Stimulated activated CD8-positive, alpha-beta memory T cell treated with anti-CD3 and anti-CD28 coated beads, Interleukin-7, amount 100 ng/mL, for 24 hours (primary cell): ENCODE measurements at regions not wholly inside any gene's neighbourhood (a gene's known extent, or its start where the extent isn't known, plus 50 kb on each side); places are given as distances from the start of the nearest gene placed in this dataset.
"Not testable (repeated sequence)": the region's sequence is repeated elsewhere in the genome, so short reads cannot be mapped to it uniquely, and the experiment has no call there.

Experiments used
- DNase-seq: peaks from one replicate; pipeline ENCODE4 v3.0.0-alpha.2; 2020; ENCODE audit warnings: low read depth

- DNase-seq: not testable (repeated sequence)
These were observed 182.6 kb downstream of the NPIPA7 start for GRCh38 chr16:16561532-16561931.

- not testable (repeated sequence) for DNase-seq
These were observed 185.0 kb downstream of the NPIPA7 start for GRCh38 chr16:16563962-16564361.

GRCh38 chr16:16565326-16565725 is 186.4 kb downstream of the NPIPA7 start:
- DNase-seq: not testable (repeated sequence)

GRCh38 chr16:16570055-16570454 is 191.1 kb downstream of the NPIPA7 start:
- DNase-seq: not testable (repeated sequence)

DNA sequence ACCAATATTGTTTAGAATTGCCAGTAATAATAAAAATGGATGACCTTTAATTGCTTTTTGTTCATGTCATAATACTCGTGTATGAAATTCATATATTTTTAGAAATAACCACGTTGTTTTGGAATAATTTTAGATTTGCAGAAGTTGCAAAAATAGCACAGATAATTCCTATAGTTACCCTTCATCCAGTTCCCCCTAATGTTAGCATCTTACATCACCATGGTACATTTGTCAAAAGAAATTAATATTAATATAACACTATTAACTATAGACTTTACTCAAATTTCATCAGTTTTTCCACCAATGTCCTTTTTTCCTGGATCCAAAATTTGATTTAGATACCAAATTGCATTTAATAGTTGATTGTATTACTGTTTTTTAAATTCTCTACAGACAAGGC is 191.9 kb downstream of the NPIPA7 start:
- not testable (repeated sequence) for DNase-seq

DNA sequence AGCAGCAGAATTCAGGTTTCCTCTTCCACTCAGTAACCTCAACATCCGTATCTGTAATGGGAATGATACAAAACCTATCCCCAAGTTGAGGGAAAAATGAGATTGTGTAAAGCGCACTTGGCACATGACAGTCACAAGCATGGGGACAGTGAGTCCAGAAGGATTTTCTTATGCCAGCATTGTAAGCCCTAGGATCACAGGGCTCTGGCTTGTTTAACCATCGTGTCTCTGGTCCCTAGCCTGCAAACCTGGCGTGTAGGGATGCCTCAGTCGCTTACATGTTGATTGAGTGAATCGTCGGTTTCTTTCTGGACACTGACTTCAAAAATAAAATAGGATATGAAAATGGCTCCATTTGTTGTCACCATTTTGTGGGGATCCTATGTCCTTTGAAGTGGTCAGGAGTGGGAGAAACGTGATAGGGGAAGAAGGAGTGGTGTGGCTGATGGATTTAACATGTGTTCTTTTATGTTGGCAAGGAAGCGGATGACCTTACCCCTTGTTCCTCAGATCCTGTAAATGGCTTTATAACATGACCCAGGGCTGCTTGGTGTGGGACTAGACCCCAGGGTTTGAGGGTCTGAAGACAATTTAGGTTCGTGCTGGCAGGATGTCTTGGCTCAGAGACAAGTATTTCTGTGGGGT is 193.3 kb downstream of the NPIPA7 start:
- DNase-seq: not testable (repeated sequence)

DNA sequence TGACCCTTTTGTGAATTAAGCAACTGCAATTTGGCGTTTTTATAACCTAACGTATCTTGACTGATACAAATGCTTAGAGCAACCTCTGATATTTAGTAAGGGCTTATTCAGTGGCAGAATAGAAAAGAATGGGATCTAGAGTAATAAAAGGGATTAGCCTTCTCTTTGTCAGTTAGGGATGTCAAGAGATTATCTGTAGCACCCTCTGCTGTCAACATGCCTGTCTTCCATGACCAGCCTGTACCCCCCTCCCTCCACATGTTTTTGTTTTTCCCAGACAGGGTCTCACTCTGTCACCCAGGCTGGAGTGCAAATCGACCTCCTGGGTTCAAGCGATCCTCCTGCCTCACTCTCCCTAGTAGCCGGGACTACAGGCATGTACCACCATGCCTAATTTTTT is 198.1 kb downstream of the NPIPA7 start:
- DNase-seq: not testable (repeated sequence)

GRCh38 chr16:16578701-16579100 is 199.8 kb downstream of the NPIPA7 start:
- no peak for DNase-seq

DNA sequence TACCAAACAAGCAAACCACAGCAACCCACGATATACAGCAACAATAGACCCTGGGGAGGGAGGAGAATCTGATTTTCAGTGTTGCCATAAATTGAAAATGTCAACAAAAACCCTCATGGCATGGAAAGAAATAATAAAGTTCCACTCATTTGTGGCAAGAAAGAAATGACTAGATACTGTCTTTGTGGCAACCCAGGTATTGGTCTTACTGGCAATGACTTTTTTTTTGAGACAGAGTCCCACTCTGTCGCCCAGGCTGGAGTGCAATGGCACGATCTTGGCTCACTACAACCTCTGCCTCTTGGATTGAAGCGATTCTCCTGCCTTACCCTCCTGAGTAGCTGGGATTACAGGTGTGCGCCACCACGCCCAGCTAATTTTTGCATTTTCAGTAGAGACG is 204.0 kb downstream of the NPIPA7 start:
- not testable (repeated sequence) for DNase-seq

DNA sequence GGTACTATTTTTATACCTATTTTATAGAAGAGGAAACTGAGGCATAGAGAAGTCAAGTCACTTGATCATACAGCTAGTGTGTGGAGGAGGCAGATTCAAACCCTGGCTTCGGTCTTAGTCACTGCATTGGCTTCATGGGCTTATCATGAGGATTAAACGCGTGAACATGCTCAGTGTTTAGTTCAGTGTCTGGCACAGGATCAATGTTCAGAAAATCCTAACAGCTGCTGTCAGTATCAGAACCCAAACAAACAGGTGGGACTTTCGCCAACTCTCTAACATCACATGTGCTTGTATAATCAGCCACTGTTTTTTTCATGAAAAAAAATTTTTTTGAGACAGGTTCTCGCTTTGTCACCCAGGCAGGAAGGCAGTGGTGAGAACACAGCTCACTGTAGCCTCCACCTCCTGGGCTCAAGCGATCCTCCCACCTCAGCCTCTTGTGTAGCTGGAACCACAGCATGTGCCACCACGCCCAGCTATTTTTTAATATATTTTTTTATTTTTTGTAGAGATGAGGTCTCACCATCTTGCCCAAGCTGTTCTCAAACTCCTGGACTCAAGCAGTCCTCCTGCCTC is 207.2 kb downstream of the NPIPA7 start:
- not testable (repeated sequence) for DNase-seq

DNA sequence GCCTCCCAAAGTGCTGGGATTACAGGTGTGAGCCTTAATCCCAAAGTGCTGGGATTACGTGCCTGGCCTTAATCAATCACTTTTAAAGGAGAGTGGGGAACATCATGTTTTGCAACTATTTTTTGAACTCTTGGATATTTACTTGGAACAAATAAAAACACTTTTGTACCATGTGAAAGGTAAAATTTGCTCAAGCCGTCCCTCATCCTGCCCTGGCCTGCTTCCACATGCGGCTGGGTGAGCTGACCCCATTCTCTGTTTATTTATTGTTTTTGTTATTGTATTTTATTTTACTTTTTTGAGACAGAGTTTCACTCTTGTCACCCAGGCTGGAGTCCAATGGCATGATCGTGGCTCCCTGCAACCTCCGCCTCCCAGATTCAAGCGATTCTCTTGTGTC is 208.0 kb downstream of the NPIPA7 start:
- DNase-seq: not testable (repeated sequence)

- DNase-seq: not testable (repeated sequence)
These were observed 209.5 kb downstream of the NPIPA7 start for GRCh38 chr16:16588436-16588835.

DNA sequence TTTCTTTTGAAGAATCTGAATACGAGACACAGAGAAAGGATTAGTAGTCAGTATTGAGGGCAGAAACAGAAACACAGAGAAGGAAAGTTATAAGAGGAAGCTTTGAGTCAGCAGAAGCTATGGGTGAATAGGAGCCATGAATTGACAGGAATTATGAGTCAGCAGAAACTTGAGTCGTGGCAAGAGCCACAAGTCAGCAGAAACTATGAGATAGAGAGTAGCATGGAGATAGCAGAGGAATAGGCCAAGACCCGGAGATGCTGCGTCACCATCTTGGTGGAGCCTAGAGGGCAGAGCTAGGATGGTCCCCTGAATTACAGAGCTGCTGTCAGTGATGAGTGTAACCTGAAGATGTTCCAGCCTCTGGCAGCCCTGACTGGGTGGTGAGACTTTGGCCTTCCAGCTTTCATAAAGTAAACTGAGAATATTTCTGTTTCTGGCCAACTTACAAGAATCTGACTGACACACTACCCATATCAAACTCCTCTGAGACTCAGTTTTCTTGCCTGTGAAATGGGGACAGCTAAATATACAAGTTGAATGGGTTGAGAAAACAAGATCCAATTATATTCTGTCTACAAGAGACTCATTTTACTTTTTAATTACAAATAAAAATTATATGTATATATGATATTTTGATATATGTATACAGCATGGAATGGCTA is 211.8 kb downstream of the NPIPA7 start:
- DNase-seq: not testable (repeated sequence)

DNA sequence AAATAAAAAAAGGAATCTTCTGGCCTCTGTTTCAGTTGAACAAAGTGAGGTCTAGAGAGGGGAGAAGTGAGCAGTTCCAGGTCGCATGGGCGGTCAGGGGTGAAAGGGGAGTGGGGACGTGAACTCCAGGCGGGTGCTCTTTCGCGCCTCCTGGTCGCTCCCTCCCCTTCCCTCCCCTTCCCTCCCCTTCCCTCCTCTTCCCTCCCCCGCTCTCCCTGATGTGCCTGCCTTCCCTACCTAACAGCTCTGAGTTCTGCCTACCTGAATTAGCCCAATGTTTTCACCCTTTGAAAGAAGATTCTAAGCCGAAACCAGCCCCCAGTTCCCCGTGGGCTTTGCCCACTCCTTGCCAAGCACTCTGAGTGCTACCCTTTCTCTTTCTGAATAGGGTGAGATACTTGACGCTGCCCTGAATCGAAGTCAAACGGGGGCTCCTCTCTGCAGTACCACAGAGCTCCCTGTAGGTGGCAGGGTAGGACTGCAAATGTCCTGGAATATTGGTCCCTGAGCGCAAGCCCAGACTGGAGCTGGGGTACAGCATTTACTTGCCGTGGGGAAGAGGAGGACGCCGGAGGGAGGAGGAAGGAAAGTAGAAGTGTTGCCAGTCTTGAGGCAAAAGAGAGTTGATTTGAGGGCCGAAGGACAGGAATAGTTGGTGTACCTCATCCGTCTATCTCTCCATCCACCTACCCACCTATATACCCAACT is 214.4 kb downstream of the NPIPA7 start:
- DNase-seq: not testable (repeated sequence)

DNA sequence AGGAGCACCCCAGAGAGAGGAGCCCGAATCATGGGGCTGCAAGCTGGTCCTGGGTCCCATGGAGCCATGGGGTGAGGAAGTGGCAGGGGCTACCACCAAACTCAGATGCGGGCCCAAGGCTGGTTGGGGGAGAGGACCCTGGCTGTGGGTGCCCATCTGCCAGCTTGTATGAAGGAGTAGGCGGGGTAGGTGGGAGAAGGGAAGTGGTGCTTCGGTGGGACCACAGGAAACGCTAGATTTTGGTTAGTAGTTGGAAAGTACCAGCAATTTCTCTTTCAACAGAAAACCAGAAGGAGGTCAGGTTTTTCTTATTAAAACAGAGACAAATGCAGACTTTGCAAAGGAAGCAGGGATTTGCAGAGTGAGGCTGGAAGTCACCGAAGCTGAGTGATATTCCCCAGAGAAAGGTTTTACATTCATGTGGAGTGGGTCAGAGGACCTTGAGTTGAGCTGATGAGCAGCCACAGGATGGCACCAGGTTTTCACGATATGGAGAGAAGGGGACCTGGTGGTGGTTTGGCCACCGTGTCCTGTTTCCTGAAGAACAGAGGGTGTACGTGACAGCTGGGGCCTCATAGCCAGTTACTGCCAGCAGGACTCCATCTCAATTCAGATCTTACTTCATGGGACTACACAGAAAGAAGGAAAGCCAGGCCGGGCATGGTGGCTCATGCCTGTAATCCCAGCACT is 216.2 kb downstream of the NPIPA7 start:
- DNase-seq: not testable (repeated sequence)

DNA sequence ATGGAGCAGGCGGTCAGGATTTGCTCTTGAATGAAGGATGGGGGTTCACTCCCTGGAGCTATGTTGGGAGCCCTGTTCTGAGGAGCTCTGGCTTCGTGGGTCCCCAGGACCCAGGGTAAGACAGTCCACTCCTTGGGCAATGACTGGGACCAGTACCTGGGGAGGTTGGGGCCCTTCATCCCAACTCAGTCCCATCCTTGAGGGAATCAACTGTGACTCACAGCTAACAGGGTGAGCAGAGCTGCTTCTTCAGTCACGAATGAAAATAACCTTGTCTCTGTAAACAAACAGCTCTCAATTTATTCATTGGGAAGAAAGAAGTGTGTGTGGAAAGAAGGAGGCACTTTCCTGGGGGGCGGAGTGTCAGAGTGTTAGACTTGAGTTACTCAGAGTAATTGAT is 222.3 kb downstream of the NPIPA7 start:
- DNase-seq: not testable (repeated sequence)

DNA sequence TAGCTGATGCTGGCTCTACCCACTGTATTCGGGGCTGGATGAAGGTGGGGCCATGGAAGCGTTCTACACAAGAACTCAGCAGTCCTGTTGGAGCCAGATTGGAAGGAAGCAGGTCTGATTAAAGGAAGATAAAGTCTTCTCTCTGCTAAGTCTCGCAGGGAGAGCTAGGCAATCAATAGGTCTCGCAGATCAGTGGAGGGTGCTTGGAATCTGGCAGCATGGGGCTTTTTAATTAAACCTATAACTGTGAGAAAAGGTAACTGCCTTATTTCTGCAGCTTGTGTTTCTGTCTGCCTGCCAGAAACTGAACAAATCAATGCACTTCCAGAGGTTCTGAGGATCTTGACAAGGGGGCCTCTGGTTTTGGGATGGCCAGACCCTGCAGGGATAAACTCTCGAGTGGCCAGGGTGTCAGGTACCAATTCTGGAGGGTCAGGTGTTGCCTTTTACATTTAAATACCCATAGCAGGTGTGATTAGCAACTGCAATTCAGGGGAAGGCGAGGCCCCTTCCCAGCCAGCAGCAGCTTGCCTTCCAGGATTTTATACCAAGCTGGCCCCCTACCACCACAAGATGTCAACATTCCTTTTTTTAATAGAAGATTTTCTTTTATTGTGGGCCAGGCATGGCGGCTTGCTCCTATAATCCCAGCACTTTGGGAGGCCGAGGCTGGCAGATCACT is 228.6 kb downstream of the NPIPA7 start:
- DNase-seq: not testable (repeated sequence)

GRCh38 chr16:16609627-16610026 is 230.7 kb downstream of the NPIPA7 start:
- DNase-seq: not testable (repeated sequence)

GRCh38 chr16:16610389-16610967 is 231.5 kb downstream of the NPIPA7 start:
- DNase-seq: not testable (repeated sequence)

GRCh38 chr16:16613212-16613611 is 234.3 kb downstream of the NPIPA7 start:
- not testable (repeated sequence) for DNase-seq

GRCh38 chr16:16614484-16614883 is 235.5 kb downstream of the NPIPA7 start:
- DNase-seq: not testable (repeated sequence)
